SU-DHL-6 (cell line): ENCODE measurements at regions not wholly inside any gene's neighbourhood (a gene's known extent, or its start where the extent isn't known, plus 50 kb on each side); places are given as distances from the start of the nearest gene placed in this dataset.

ENCODE experiments used
- H2AFZ ChIP-seq: fragments of 200-600 bp; sonication (generic); 2 replicates; pipeline ENCODE4 v1.6.1; 2014; ENCODE audit warnings: low read depth, mild to moderate bottlenecking, moderate library complexity, mixed read lengths, antibody characterized with exemption, low read length; ENCODE audit not compliant: severe bottlenecking
- H3F3A ChIP-seq: fragments of 200-600 bp; shearing (Covaris generic); 2 replicates; pipeline ENCODE4 v1.6.0; 2016; ENCODE audit warnings: antibody characterized with exemption, mild to moderate bottlenecking; ENCODE audit not compliant: insufficient read depth
- H3K27ac ChIP-seq: fragments of 200-600 bp; sonication (generic); 2 replicates; pipeline ENCODE4 v1.5.1; 2016; ENCODE audit warnings: low read depth, mild to moderate bottlenecking, low read length, moderate library complexity, mixed read lengths
- H3K27me3 ChIP-seq: fragments of 200-600 bp; sonication (generic), shearing (Covaris generic); 2 replicates; pipeline ENCODE4 v1.6.0; 2014; ENCODE audit warnings: mild to moderate bottlenecking, low read length
- H3K36me3 ChIP-seq: fragments of 200-600 bp; sonication (generic); 2 replicates; pipeline ENCODE4 v1.6.1; 2014; ENCODE audit warnings: mild to moderate bottlenecking, low read length, mixed read lengths
- H3K4me2 ChIP-seq: fragments of 300-600, 200-600 bp; shearing (Covaris generic), sonication (generic); 2 replicates; pipeline ENCODE4 v1.6.0; 2014; ENCODE audit warnings: low read length, low read depth, mild to moderate bottlenecking; ENCODE audit not compliant: poor library complexity, severe bottlenecking
- H3K4me3 ChIP-seq: fragments of 200-600 bp; sonication (generic); 2 replicates; pipeline ENCODE4 v1.5.1; 2014; ENCODE audit warnings: antibody characterized with exemption, low read length, mild to moderate bottlenecking, mixed read lengths; ENCODE audit not compliant: insufficient read depth, poor library complexity, severe bottlenecking
- H3K79me2 ChIP-seq: fragments of 200-600 bp; sonication (generic); 2 replicates; pipeline ENCODE4 v1.6.1; 2014; ENCODE audit warnings: mild to moderate bottlenecking, low read length, moderate library complexity; ENCODE audit not compliant: insufficient read depth
- H3K9ac ChIP-seq: fragments of 200-600 bp; sonication (generic); 2 replicates; pipeline ENCODE4 v1.7.0; 2014; ENCODE audit warnings: mild to moderate bottlenecking, low read length
- H3K9me2 ChIP-seq: fragments of 200-600 bp; sonication (generic); replicated peaks from 2 replicates; pipeline ENCODE4 v1.6.1; 2014; ENCODE audit warnings: low read length; ENCODE audit not compliant: insufficient read depth
- H3K9me3 ChIP-seq: fragments of 200-600 bp; sonication (generic); 2 replicates; pipeline ENCODE4 v1.6.1; 2014; ENCODE audit warnings: low read length, mixed read lengths; ENCODE audit not compliant: insufficient read depth
- H4K20me1 ChIP-seq: fragments of 200-600 bp; sonication (generic); 2 replicates; pipeline ENCODE4 v1.6.1; 2014; ENCODE audit warnings: low read depth, mild to moderate bottlenecking, antibody characterized with exemption, low read length, moderate library complexity, mixed read lengths
- CTCF ChIP-seq: fragments of 200-600 bp; sonication (generic); IDR thresholded peaks from one replicate; pipeline ENCODE4 v1.5.1; 2017; ENCODE audit warnings: antibody characterized with exemption, mild to moderate bottlenecking, low read length, moderate library complexity; ENCODE audit not compliant: insufficient read depth, poor library complexity, severe bottlenecking
- EZH2phosphoT487 ChIP-seq: fragments of 200-600 bp; sonication (generic), shearing (Covaris generic); conservative IDR thresholded peaks from 2 replicates; pipeline ENCODE4 v1.6.1; 2018; ENCODE audit warnings: mild to moderate bottlenecking, antibody characterized with exemption, low read length, moderate library complexity, mixed read lengths

- no peaks in the 10 kb centered on the region for H3K9me2 ChIP-seq
- no peaks in the 10 kb centered on the region; the same call in 1 of the 2 replicates for H3F3A ChIP-seq
- H3K9ac ChIP-seq = no peak overlapping the region
- no peak overlapping the region for H3K4me2 ChIP-seq
- H3K36me3 ChIP-seq = no peaks in the 10 kb centered on the region
- no peaks in the 10 kb centered on the region for H3K9me3 ChIP-seq
- no peaks in the 10 kb centered on the region for H3K27me3 ChIP-seq
- H4K20me1 ChIP-seq = no peaks in the 10 kb centered on the region
- no peak overlapping the region for H3K27ac ChIP-seq
- no peak overlapping the region for H3K4me3 ChIP-seq
- H2AFZ ChIP-seq = no peak overlapping the region
- no peak for TF ChIP-seq EZH2phosphoT487
- no peak for TF ChIP-seq CTCF
- H3K79me2 ChIP-seq = no peaks in the 10 kb centered on the region
Observed at GRCh38 chr4:178344096-178344495, 901.9 kb upstream of the AGA start.

- Histone ChIP-seq H4K20me1 (no peaks in the 10 kb centered on the region), H3K27ac (no peak overlapping the region), H3K9me3 (no peaks in the 10 kb centered on the region), H3K4me3 (no peak overlapping the region), H3K27me3 (no peaks in the 10 kb centered on the region), H2AFZ (no peak overlapping the region), H3K36me3 (no peaks in the 10 kb centered on the region), H3F3A (no peaks in the 10 kb centered on the region), H3K9ac (no peak overlapping the region), H3K9me2 (no peaks in the 10 kb centered on the region), H3K4me2 (no peak overlapping the region), H3K79me2 (no peaks in the 10 kb centered on the region)
- TF ChIP-seq EZH2phosphoT487 (no peak), CTCF (no peak)
Observed at GRCh38 chr4:178347111-178347510, 904.9 kb upstream of the AGA start.

GRCh38 chr4:178349601-178350000 lies 907.4 kb upstream of the AGA start:
- no peaks in the 10 kb centered on the region for H3F3A ChIP-seq
- no peak overlapping the region for H3K4me3 ChIP-seq
- H3K9me2 ChIP-seq = no peaks in the 10 kb centered on the region
- H3K27me3 ChIP-seq = no peaks in the 10 kb centered on the region
- no peak overlapping the region for H3K9ac ChIP-seq
- no peaks in the 10 kb centered on the region for H3K9me3 ChIP-seq
- no peaks in the 10 kb centered on the region for H4K20me1 ChIP-seq
- no peaks in the 10 kb centered on the region for H3K36me3 ChIP-seq
- H2AFZ ChIP-seq = no peak overlapping the region
- no peak overlapping the region for H3K27ac ChIP-seq
- no peaks in the 10 kb centered on the region for H3K79me2 ChIP-seq
- TF ChIP-seq EZH2phosphoT487 (no peak), CTCF (no peak)
- no peak overlapping the region for H3K4me2 ChIP-seq
